ENCODE measurements at regions not wholly inside any gene's neighbourhood (a gene's known extent, or its start where the extent isn't known, plus 50 kb on each side); places are given as distances from the start of the nearest gene placed in this dataset.

- TF ChIP-seq E2F5 (CRISPR knock-in tag; IDR thresholded peaks at IDR 0.05) (no peak), SMAD4 (CRISPR knock-in tag; IDR thresholded peaks at IDR 0.05) (no peak), MAX (CRISPR knock-in tag; IDR thresholded peaks at IDR 0.05) (no peak), CTCF (IDR thresholded peaks at IDR 0.05) (no peak), KAT7 (CRISPR knock-in tag; IDR thresholded peaks at IDR 0.05; ENCODE audit: borderline replicate concordance) (no peak), CREB1 (CRISPR knock-in tag; IDR thresholded peaks at IDR 0.05) (no peak), CBFB (CRISPR knock-in tag; IDR thresholded peaks at IDR 0.05; ENCODE audit: low read depth) (no peak), ZNF219 (CRISPR knock-in tag; IDR thresholded peaks at IDR 0.05; ENCODE audit: borderline replicate concordance) (no peak), EMX1 (CRISPR knock-in tag; IDR thresholded peaks at IDR 0.05) (no peak), ZBTB21 (CRISPR knock-in tag; IDR thresholded peaks at IDR 0.05; ENCODE audit: borderline replicate concordance) (no peak), USF1 (CRISPR knock-in tag; IDR thresholded peaks at IDR 0.05) (no peak)
Measured at GRCh38 chr14:97282210-97283004, 485.2 kb downstream of the VRK1 start.

All from WTC11 (cell line).